PC-3 (cell line): ENCODE measurements at regions not wholly inside any gene's neighbourhood (a gene's known extent, or its start where the extent isn't known, plus 50 kb on each side); places are given as distances from the start of the nearest gene placed in this dataset.

Source experiments
- EZH2 ChIP-seq: fragments of 300-600 bp; sonication (generic); IDR thresholded peaks from one replicate; pipeline ENCODE4 v1.6.1; 2017; ENCODE audit warnings: antibody characterized with exemption, mild to moderate bottlenecking, low read length; ENCODE audit not compliant: unreplicated experiment
- EZH2phosphoT487 ChIP-seq: fragments of 300-600 bp; sonication (generic); IDR thresholded peaks from 2 replicates; pipeline ENCODE4 v1.6.1; 2018; ENCODE audit warnings: mild to moderate bottlenecking, antibody characterized with exemption, low read length, borderline replicate concordance
- TF ChIP-seq, protein P1 (sequence below): fragments of 300-600 bp; sonication (generic); conservative IDR thresholded peaks from 2 replicates; pipeline ENCODE4 v1.5.1; 2017; ENCODE audit warnings: antibody characterized with exemption, low read depth, mild to moderate bottlenecking, low read length

- TF ChIP-seq, protein P1, sequence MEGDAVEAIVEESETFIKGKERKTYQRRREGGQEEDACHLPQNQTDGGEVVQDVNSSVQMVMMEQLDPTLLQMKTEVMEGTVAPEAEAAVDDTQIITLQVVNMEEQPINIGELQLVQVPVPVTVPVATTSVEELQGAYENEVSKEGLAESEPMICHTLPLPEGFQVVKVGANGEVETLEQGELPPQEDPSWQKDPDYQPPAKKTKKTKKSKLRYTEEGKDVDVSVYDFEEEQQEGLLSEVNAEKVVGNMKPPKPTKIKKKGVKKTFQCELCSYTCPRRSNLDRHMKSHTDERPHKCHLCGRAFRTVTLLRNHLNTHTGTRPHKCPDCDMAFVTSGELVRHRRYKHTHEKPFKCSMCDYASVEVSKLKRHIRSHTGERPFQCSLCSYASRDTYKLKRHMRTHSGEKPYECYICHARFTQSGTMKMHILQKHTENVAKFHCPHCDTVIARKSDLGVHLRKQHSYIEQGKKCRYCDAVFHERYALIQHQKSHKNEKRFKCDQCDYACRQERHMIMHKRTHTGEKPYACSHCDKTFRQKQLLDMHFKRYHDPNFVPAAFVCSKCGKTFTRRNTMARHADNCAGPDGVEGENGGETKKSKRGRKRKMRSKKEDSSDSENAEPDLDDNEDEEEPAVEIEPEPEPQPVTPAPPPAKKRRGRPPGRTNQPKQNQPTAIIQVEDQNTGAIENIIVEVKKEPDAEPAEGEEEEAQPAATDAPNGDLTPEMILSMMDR = no peak
- TF ChIP-seq EZH2 (no peak), EZH2phosphoT487 (no peak)
These were observed 51.5 kb downstream of the SHOC1 start for GRCh38 chr9:111743275-111743674.
